ENCODE measurements at regions not wholly inside any gene's neighbourhood (a gene's known extent, or its start where the extent isn't known, plus 50 kb on each side); places are given as distances from the start of the nearest gene placed in this dataset.
A peak's percentile ranks its signal among the peaks of the same experiment; 100 is the strongest.

DNA sequence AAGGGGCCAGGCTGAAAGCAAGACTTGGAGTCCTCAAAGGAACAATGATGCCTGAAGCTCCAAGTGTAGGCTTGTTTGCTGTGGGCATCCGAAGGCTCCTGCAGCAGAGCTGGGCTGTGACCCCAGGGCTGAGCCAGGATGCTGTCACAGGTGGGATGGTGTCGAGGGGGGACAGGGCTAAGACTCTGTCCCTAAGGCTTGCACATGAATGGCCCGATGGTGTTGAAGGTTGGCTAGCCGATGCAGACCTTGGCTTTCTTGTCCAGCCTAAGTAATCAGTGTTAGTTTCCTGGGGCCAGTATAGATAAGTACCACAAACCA is 251.0 kb downstream of the NDUFA10 start:
- DNase-seq = no peak
- POLR2A ChIA-PET = no interaction called here

GRCh38 chr2:239773228-239774141 is 251.7 kb downstream of the NDUFA10 start:
- H3K27ac Mint-ChIP-seq = no peak overlapping the region
- DNase-seq (peak in 1 of 9 donors; percentile 1), ATAC-seq (no peak)
- intact Hi-C loops (cut with micrococcal nuclease) = no loop called here
- no peaks in the 10 kb centered on the region for H3K4me1 Mint-ChIP-seq
- CTCF ChIA-PET = no interaction called here
- Histone ChIP-seq H3K4me1 (ENCODE audit: control insufficient read depth in 2 of 2, insufficient read depth in 2 of 2, low read length in 2 of 2) (no peaks in the 10 kb centered on the region), H3K4me3 (ENCODE audit: low read length) (no peak overlapping the region), H3K27ac (ENCODE audit: low read depth, low read length) (no peak overlapping the region), H3K9me3 (ENCODE audit: control insufficient read depth in 2 of 3, low read length in 3 of 3) (peaks cover 0 to 12% (median 0%) of the 10 kb centered on the region in 3 experiments), H3K27me3 (ENCODE audit: control insufficient read depth in 2 of 2, insufficient read depth in 2 of 2, low read length in 2 of 2) (no peaks in the 10 kb centered on the region), H3K36me3 (ENCODE audit: control insufficient read depth in 2 of 3, insufficient read depth in 3 of 3, low read length in 3 of 3) (no peaks in the 10 kb centered on the region)
- POLR2A ChIA-PET = no interaction called here
- H3K9me3 Mint-ChIP-seq = peaks cover 0 to 14% (median 7%) of the 10 kb centered on the region in 11 donors
- no peak overlapping the region for H3K4me3 Mint-ChIP-seq
- H3K36me3 Mint-ChIP-seq = no peaks in the 10 kb centered on the region
- peaks cover 0 to 17% (median 0%) of the 10 kb centered on the region in 5 donors for H3K27me3 Mint-ChIP-seq

More for the DNA sequence above, 251.0 kb downstream of the NDUFA10 start:
- H3K4me1 Mint-ChIP-seq = no peaks in the 10 kb centered on the region
- ATAC-seq = no peak
- H3K36me3 Mint-ChIP-seq = no peaks in the 10 kb centered on the region
- intact Hi-C loops (cut with micrococcal nuclease) = no loop called here
- peaks cover 0 to 17% (median 0%) of the 10 kb centered on the region in 5 donors for H3K27me3 Mint-ChIP-seq
- Histone ChIP-seq H3K4me3 (ENCODE audit: low read length) (no peak overlapping the region), H3K27ac (ENCODE audit: low read depth, low read length) (no peak overlapping the region), H3K36me3 (ENCODE audit: control insufficient read depth in 2 of 3, insufficient read depth in 3 of 3, low read length in 3 of 3) (no peaks in the 10 kb centered on the region), H3K4me1 (ENCODE audit: control insufficient read depth in 2 of 2, insufficient read depth in 2 of 2, low read length in 2 of 2) (no peaks in the 10 kb centered on the region), H3K9me3 (ENCODE audit: control insufficient read depth in 2 of 3, low read length in 3 of 3) (peaks cover 0 to 12% (median 0%) of the 10 kb centered on the region in 3 experiments), H3K27me3 (ENCODE audit: control insufficient read depth in 2 of 2, insufficient read depth in 2 of 2, low read length in 2 of 2) (no peaks in the 10 kb centered on the region)
- CTCF ChIA-PET = no interaction called here
- H3K4me3 Mint-ChIP-seq = no peak overlapping the region
- H3K9me3 Mint-ChIP-seq = peaks cover 0 to 14% (median 6%) of the 10 kb centered on the region in 11 donors
- H3K27ac Mint-ChIP-seq = no peak overlapping the region

GRCh38 chr2:239772721-239773120 is 252.4 kb downstream of the NDUFA10 start:
- no peak for ATAC-seq
- CTCF ChIA-PET = no interaction called here
- intact Hi-C loops (cut with micrococcal nuclease) = no loop called here
- Histone ChIP-seq H3K4me3 (ENCODE audit: low read length) (no peak overlapping the region), H3K9me3 (ENCODE audit: control insufficient read depth in 2 of 3, low read length in 3 of 3) (peaks cover 0 to 12% (median 0%) of the 10 kb centered on the region in 3 experiments), H3K4me1 (ENCODE audit: control insufficient read depth in 2 of 2, insufficient read depth in 2 of 2, low read length in 2 of 2) (no peaks in the 10 kb centered on the region), H3K36me3 (ENCODE audit: control insufficient read depth in 2 of 3, insufficient read depth in 3 of 3, low read length in 3 of 3) (no peaks in the 10 kb centered on the region), H3K27ac (ENCODE audit: low read depth, low read length) (no peak overlapping the region), H3K27me3 (ENCODE audit: control insufficient read depth in 2 of 2, insufficient read depth in 2 of 2, low read length in 2 of 2) (no peaks in the 10 kb centered on the region)
- POLR2A ChIA-PET = no interaction called here
- no peaks in the 10 kb centered on the region for H3K36me3 Mint-ChIP-seq
- no peak for DNase-seq
- peaks cover 0 to 17% (median 0%) of the 10 kb centered on the region in 5 donors for H3K27me3 Mint-ChIP-seq
- no peak overlapping the region for H3K4me3 Mint-ChIP-seq
- no peaks in the 10 kb centered on the region for H3K4me1 Mint-ChIP-seq
- H3K27ac Mint-ChIP-seq = no peak overlapping the region
- H3K9me3 Mint-ChIP-seq = peaks cover 0 to 14% (median 7%) of the 10 kb centered on the region in 11 donors

DNA sequence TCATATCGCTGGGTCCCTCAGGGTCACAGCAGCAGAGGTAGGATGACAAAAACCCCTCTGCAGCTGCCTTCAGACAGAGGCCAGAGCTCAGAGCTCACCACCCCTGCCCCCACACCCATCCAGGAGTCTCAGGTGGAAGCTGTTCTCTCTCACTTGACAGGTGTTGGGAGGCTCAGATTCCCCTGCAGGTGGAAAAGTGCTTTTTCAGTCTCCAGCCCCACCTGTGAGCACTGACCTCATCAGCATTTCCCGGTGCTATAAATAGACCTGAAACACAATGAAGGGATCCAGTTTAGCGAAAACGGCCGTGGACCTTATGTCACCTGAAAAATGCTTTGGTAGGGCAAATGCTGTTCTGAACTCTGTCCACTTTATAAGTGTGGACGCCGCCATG is 254.9 kb downstream of the NDUFA10 start:
- no peaks in the 10 kb centered on the region for H3K4me1 ChIP-seq (ENCODE audit: control insufficient read depth in 2 of 2, insufficient read depth in 2 of 2, low read length in 2 of 2)
- H3K9me3 Mint-ChIP-seq = peaks cover 0 to 14% (median 7%) of the 10 kb centered on the region in 11 donors
- H3K4me3 Mint-ChIP-seq = no peak overlapping the region
- H3K36me3 ChIP-seq (ENCODE audit: control insufficient read depth in 2 of 3, insufficient read depth in 3 of 3, low read length in 3 of 3) = no peaks in the 10 kb centered on the region
- H3K36me3 Mint-ChIP-seq = no peaks in the 10 kb centered on the region
- peaks cover 0 to 12% (median 0%) of the 10 kb centered on the region in 3 experiments for H3K9me3 ChIP-seq (ENCODE audit: control insufficient read depth in 2 of 3, low read length in 3 of 3)
- ChIA-PET POLR2A (no interaction called here), CTCF (interaction anchor here (0.6 kb wide), 1 partner anchor 370 kb away, joined by 3 read pairs; the partner anchor contains the start of gene OTOS)
- no peak for ATAC-seq
- no peak overlapping the region for H3K27ac Mint-ChIP-seq
- H3K4me3 ChIP-seq (ENCODE audit: low read length) = no peak overlapping the region
- no peak overlapping the region for H3K27ac ChIP-seq (ENCODE audit: low read depth, low read length)
- intact Hi-C loops (cut with micrococcal nuclease) = no loop called here
- no peaks in the 10 kb centered on the region for H3K4me1 Mint-ChIP-seq
- H3K27me3 Mint-ChIP-seq = peaks cover 0 to 10% (median 0%) of the 10 kb centered on the region in 5 donors
- H3K27me3 ChIP-seq (ENCODE audit: control insufficient read depth in 2 of 2, insufficient read depth in 2 of 2, low read length in 2 of 2) = no peaks in the 10 kb centered on the region
- no peak for DNase-seq

- H3K4me1 ChIP-seq (ENCODE audit: control insufficient read depth in 2 of 2, insufficient read depth in 2 of 2, low read length in 2 of 2) = no peaks in the 10 kb centered on the region
- Mint-ChIP-seq H3K4me3 (no peak overlapping the region), H3K36me3 (no peaks in the 10 kb centered on the region), H3K27me3 (peaks cover 0 to 6% (median 0%) of the 10 kb centered on the region in 5 donors), H3K27ac (no peak overlapping the region), H3K4me1 (no peaks in the 10 kb centered on the region), H3K9me3 (peaks cover 0 to 14% (median 7%) of the 10 kb centered on the region in 11 donors)
- ATAC-seq (no peak), DNase-seq (no peak)
- H3K36me3 ChIP-seq (ENCODE audit: control insufficient read depth in 2 of 3, insufficient read depth in 3 of 3, low read length in 3 of 3) = no peaks in the 10 kb centered on the region
- intact Hi-C loops (cut with micrococcal nuclease) = no loop called here
- CTCF ChIA-PET = interaction anchor here (0.6 kb wide), 1 partner anchor 371 kb away, joined by 3 read pairs; the partner anchor contains the start of gene OTOS
- peaks cover 0 to 12% (median 0%) of the 10 kb centered on the region in 3 experiments for H3K9me3 ChIP-seq (ENCODE audit: control insufficient read depth in 2 of 3, low read length in 3 of 3)
- no peaks in the 10 kb centered on the region for H3K27me3 ChIP-seq (ENCODE audit: control insufficient read depth in 2 of 2, insufficient read depth in 2 of 2, low read length in 2 of 2)
- POLR2A ChIA-PET = no interaction called here
- no peak overlapping the region for H3K27ac ChIP-seq (ENCODE audit: low read depth, low read length)
- no peak overlapping the region for H3K4me3 ChIP-seq (ENCODE audit: low read length)
These were observed 255.4 kb downstream of the NDUFA10 start for GRCh38 chr2:239769554-239770245.

GRCh38 chr2:239768907-239769553 is 256.1 kb downstream of the NDUFA10 start:
- no peaks in the 10 kb centered on the region for H3K4me1 ChIP-seq (ENCODE audit: control insufficient read depth in 2 of 2, insufficient read depth in 2 of 2, low read length in 2 of 2)
- no peak for ATAC-seq
- Mint-ChIP-seq H3K4me3 (no peak overlapping the region), H3K36me3 (no peaks in the 10 kb centered on the region), H3K4me1 (no peaks in the 10 kb centered on the region), H3K27ac (no peak overlapping the region), H3K9me3 (peaks cover 0 to 14% (median 7%) of the 10 kb centered on the region in 11 donors), H3K27me3 (peaks cover 0 to 3% (median 0%) of the 10 kb centered on the region in 5 donors)
- no peaks in the 10 kb centered on the region for H3K36me3 ChIP-seq (ENCODE audit: control insufficient read depth in 2 of 3, insufficient read depth in 3 of 3, low read length in 3 of 3)
- no peak overlapping the region for H3K27ac ChIP-seq (ENCODE audit: low read depth, low read length)
- ChIA-PET POLR2A (no interaction called here), CTCF (no interaction called here)
- H3K27me3 ChIP-seq (ENCODE audit: control insufficient read depth in 2 of 2, insufficient read depth in 2 of 2, low read length in 2 of 2) = no peaks in the 10 kb centered on the region
- DNase-seq = no peak
- intact Hi-C loops (cut with micrococcal nuclease) = no loop called here
- peaks cover 0 to 12% (median 0%) of the 10 kb centered on the region in 3 experiments for H3K9me3 ChIP-seq (ENCODE audit: control insufficient read depth in 2 of 3, low read length in 3 of 3)
- no peak overlapping the region for H3K4me3 ChIP-seq (ENCODE audit: low read length)
